Germinal center (tissue), 1 donor: ENCODE measurements at regions not wholly inside any gene's neighbourhood (a gene's known extent, or its start where the extent isn't known, plus 50 kb on each side); places are given as distances from the start of the nearest gene placed in this dataset.

Source experiments
- DNase-seq: peaks from one replicate; pipeline ENCODE4 v3.0.0; 2012; ENCODE audit warnings: mixed read lengths, low spot score

- no peak for DNase-seq
Observed at GRCh38 chr5:74028406-74028805, 402.4 kb downstream of the ARHGEF28 start.

- DNase-seq = no peak
Observed at GRCh38 chr5:74027732-74028338, 401.8 kb downstream of the ARHGEF28 start.

GRCh38 chr5:74026310-74026709 is 400.3 kb downstream of the ARHGEF28 start:
- no peak for DNase-seq

GRCh38 chr5:74021126-74021525 is 395.1 kb downstream of the ARHGEF28 start:
- no peak for DNase-seq

GRCh38 chr5:74020503-74020902 is 394.5 kb downstream of the ARHGEF28 start:
- no peak for DNase-seq

GRCh38 chr5:74019923-74020322 is 393.9 kb downstream of the ARHGEF28 start:
- DNase-seq = no peak

GRCh38 chr5:74017786-74018211 is 391.8 kb downstream of the ARHGEF28 start:
- DNase-seq = no peak

GRCh38 chr5:74017112-74017511 is 391.1 kb downstream of the ARHGEF28 start:
- no peak for DNase-seq

GRCh38 chr5:74016373-74016772 is 390.4 kb downstream of the ARHGEF28 start:
- peak; percentile 10 for DNase-seq

- DNase-seq = no peak
Observed at GRCh38 chr5:74015716-74016115, 389.7 kb downstream of the ARHGEF28 start.

GRCh38 chr5:74013222-74013621 is 387.2 kb downstream of the ARHGEF28 start:
- no peak for DNase-seq

- DNase-seq = no peak
Observed at GRCh38 chr5:74009502-74009901, 383.5 kb downstream of the ARHGEF28 start.

GRCh38 chr5:74007193-74007592 is 381.2 kb downstream of the ARHGEF28 start:
- DNase-seq = no peak

GRCh38 chr5:73999297-73999696 is 373.3 kb downstream of the ARHGEF28 start:
- DNase-seq = no peak

GRCh38 chr5:73998489-73998888 is 372.5 kb downstream of the ARHGEF28 start:
- no peak for DNase-seq

- DNase-seq = no peak
Observed at GRCh38 chr5:73997960-73998359, 372.0 kb downstream of the ARHGEF28 start.

GRCh38 chr5:73996151-73996755 is 370.3 kb downstream of the ARHGEF28 start:
- no peak for DNase-seq

- no peak for DNase-seq
Observed at GRCh38 chr5:73994963-73995362, 369.0 kb downstream of the ARHGEF28 start.
